Renal pelvis (tissue), 1 donor: ENCODE measurements at regions not wholly inside any gene's neighbourhood (a gene's known extent, or its start where the extent isn't known, plus 50 kb on each side); places are given as distances from the start of the nearest gene placed in this dataset.
"Not testable (repeated sequence)": the region's sequence is repeated elsewhere in the genome, so short reads cannot be mapped to it uniquely, and the experiment has no call there.

Experiments
- DNase-seq: peaks from one replicate; pipeline ENCODE4 v3.0.0-alpha.2; 2013

DNA sequence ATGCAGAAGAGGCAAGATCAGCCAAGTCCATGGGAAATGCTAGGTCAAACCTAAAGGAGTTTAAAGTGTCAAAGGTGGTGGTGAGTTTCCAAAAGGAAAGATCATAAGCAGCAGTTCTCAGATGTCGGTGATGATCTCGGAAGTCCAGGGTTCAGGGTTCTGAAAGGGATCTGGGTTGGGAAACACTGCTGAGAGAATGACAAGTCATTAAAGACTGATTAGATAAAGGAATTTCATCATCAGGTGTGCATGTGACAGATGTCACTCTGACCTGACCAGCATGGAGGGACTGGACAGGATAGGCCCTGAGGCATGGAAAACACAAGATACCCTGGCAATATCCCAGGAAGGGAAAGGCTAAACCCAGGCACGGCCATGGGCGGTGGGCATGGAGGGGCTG is 195.7 kb upstream of the TBL1X start:
- no peak for DNase-seq

DNA sequence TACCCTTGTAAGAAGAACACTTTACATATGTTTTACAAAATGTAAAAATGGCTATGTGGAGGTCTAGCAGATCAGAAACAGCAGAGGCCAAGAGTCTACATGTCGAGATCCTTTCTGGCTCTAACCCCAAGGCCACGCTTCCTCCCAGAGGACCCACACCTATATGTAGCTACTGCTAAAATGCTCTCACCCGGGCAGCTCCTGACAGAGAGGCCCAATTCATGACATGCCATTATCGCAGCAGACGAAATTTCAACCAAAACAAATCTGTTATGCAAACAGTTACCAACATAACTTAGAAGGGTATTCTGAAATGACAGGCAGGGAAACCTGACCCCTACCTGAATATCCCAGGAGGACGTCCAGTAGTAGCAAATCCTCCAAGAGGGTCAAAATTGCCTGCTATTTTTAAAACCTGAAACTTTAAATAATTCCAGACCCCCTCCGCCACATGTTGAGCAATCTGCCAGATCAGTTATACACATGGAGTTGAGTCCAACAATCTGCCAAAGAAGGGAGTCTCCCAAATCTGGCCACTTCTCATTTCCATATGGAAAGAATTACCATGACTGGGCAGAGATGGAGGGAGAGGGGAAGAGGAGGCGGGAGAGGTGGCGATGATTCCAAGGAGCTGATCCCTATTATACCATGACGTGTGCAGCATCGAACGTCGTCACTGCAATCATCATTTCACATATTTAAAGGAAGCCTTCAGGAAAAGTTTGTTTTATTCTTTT is 192.9 kb upstream of the TBL1X start:
- DNase-seq, result no peak

DNA sequence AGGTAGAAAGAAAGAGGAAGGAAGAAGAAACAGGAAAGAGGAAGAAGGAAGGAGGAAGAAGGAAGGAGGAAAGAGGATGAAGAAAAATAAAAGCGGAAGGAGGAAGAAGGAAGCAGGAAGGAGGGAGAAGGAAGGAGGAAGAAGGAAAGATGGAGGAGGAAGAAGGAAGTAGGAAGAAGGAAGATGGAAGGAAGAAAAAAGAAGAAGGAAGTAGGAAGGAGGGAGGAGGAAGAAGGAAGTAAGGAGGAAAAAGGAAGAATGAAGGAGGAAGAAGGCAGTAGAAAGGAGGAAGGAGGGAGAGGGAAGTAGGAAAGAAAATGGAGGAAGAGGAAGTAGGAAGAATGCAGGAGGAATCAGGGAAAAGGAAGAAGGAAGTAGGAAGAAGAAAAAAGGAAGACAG is 191.1 kb upstream of the TBL1X start:
- no peak for DNase-seq

DNA sequence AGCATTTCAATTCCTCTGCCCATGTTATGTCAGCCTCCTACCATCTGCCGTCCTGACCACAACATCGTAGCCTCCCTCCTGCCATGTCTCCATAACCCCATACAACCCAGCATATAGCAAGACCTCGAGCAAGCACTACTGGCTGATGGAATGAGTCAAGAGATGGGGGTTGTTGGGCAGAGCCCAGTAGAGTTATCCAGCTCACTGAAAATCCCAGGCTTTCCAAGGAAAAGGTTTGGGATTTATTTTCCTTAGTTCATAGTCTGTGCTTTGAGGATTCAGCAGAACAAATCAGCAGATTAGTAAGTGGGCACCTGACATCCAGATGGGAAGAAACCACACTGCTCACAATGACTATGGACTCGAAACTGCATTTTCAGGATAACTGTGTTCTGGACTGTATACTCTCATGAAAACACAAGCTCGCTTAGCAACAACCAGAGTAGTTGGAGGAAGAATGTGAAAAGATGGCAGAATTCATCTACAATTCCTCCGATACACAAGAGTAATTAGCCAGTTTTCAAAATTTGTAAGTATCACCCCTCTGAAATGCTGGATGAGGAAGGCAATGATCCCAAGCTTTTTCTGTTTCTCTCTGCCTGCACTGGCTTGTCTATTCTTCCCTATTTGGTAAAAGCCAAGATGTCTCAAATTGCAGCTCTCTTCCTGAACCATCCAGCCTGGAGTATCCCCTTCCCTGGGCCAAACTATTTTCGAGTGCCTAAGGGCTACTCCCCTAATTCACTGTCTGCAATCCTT is 186.2 kb upstream of the TBL1X start:
- DNase-seq, result no peak

DNA sequence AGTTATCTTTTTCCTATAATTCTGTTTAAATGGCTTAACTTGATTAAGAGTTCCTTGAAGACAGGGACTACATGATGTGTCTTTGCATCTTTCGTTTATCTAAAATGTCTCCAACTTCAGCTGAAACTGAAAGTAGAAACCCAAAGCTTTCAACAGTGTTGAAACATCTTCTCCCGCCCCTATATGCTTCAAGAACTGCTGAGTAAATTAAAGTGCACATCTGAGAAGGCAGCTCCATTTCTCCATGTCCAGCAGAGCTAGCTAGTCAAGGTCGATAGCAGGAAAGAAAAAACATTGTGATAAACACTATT is 185.7 kb upstream of the TBL1X start:
- DNase-seq, result peak; percentile 24

DNA sequence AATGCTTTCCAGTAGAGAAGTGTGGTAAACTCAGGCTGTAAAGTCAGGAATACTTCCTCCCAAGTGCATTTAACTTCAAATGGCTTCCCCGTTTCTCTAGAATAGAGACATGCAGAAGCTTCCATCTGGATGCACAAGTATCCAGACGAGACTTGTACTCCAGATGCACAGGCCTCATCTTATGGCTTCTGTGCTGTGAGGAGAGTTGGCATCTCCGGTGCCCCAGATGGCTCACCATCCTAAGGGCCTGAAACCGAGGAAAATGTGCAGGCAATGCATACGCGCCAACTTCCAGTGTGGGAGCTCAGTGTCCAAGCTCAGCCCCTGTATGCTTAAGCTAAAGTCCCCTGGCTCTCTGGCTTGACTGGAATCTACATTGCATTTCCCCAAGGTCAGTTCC is 184.0 kb upstream of the TBL1X start:
- no peak for DNase-seq

DNA sequence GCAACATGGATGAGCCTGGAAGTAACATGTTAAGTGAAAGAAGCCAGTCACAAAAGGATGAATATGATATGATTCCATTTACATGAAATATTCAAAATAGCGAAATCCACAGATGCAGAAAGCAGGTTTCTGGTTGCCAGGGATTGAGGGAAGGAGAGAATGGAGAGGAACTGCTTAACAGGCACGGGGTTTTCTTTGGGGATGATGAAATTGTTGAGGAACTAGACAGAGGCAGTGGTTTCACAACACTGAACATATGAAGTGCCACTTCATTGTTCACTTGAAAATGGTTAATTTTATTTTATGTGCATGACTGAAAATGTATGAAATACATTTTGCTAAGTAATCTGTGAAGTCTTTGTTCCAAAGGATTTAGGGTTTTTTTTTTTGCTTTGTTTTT is 182.5 kb upstream of the TBL1X start:
- DNase-seq, result no peak

DNA sequence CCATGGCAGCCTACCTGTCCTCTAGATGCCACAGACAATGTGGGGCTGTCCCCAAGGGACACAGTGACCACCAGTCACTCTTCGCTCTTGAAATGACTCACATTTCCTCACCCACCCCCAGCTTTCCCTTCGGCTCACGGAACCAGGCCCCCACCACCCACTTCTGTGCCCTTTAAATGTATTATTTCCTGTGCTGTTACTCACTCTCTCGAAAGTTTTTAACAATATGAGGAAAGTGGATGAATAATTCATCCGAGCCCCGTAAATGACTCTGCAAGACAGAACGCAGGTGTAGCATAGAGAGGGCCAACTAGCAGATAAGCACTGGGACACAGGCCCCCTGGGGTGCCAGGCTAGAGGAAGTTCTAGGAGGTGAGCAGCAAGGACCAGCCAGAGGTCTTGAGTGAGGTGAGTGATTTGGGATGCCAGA is 179.5 kb upstream of the TBL1X start:
- DNase-seq, result no peak

DNA sequence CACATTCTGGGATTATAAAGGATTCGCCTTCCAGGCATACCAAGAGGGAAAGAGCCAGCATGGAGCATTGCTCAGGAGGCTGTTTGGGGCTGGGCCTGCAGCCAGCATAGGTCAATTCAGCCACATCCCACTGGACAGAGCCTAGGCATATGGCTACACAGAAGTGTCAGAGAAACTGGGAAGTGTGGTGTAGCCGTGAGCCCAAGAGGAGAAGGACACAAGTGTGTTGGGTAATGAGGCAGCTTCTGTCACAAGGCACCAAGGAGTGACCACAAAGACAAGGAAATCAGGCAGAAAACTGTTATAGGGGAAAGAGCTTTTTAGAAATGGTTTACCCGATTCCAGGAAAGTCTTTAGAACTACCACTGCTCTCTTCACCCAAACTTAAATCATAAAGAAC is 178.6 kb upstream of the TBL1X start:
- no peak for DNase-seq

DNA sequence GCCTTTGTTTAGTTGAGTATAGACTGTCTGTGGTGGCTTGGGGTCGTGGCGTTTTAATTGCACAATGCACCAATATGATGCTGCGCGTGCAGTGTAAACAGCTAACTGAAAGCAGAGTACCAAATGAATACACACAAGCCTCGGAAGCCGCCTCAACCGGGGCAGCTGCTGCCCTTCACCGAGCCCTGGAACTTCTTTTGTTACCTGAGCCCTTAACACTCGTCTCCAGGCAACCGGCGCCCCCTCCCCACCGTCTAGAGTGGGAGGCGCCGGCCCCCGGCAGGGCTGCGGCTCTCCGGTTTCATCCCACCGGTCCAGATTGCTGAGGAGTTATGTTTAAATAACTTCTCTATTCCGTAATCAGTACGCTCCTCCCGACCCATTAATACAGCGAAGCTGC is 173.2 kb upstream of the TBL1X start:
- DNase-seq, result peak; percentile 63

DNA sequence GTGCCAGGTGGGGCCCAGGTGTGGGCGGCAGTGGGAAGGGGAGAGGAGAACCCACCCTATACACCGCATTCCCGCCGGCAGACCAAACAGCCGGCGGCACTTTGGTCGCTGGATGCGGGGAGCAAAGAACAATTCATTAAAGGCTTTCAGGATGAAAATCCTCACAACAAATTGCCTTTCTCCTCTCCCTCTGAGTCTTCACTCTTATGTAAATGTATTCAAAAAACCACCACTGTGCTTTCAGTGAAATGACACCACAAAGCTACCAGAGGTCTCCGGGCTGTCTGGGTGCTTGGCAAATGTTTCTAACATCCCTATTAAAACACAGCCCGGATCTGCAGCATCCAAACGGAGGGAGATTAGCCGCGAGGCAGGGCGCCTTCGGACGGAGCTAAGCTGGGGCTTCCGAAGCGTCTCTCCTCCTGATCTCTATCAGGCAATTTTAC is 171.8 kb upstream of the TBL1X start:
- DNase-seq, result no peak

DNA sequence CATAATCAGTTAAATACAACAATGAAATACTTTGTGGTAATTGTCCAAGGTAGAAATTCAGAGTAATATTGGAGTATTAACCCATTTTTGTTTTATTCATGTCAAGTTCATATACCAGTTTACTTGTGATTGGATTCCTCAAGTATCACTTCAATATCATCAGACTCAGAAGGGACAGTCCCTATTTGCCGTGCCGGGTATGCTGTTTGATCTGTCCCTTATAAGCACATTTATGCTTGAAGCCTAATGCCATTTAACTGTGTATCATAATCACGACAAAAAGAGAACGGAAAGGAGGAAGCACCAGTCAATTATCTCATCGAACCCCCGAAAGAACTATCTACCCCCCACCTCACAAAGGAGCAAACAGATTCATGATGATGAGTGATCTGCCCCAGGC is 171.0 kb upstream of the TBL1X start:
- no peak for DNase-seq

DNA sequence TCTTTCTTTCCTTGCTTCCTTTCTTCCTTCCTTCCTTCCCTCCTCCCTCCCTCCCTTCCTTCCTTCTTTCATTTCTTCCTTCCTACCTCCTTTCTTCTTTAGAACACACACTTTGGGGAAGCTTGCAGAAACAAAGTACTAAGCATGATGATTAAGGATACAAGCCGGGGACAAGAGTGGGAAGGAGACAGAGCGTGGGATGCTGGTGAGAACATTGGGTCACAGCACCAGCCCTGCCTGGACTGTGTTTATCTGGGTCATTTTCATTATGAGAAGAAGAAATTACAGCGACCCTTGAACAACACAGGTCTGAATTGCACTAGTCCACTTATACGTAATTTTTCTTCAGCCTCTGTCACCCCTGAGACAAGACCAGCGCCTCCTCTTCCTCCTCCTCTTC is 169.3 kb upstream of the TBL1X start:
- no peak for DNase-seq

DNA sequence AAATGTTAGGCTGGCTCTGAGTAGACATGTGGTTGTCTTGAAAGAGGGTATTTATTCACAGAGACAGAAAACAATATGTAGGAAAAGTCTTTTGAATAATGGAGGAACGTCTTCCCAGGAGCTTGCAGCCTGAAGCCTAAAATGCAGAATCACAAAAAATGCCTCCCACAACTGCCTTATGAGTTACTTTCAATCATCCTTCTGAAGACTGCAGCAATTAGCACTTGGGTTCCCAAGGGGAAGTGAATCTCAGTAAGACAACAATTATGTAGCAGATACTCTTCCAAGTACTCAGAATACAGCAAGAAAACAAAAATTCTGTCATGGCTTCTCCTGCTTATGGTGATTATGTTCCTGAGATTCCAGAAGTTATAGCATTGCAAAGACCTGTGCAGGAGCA is 166.6 kb upstream of the TBL1X start:
- DNase-seq, result no peak

DNA sequence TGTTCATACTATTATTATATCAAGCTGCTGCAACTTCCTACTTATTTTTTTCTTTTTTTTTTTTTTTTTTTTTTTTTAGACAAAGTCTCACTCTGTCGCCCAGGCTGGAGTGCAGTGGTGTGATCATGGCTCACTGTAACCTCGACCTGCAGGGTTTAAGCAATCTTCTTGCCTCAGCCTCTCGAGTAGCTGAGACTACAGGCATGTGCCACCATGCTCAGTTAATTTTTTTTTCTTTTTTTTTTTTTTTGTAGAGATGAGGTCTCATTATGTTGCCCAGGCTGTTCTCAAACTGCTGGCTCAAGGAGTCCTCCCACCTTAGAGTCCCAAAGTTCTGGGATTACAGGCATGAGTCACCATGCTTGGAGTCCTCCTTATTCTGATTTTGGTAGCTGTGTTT is 165.2 kb upstream of the TBL1X start:
- not testable (repeated sequence) for DNase-seq

DNA sequence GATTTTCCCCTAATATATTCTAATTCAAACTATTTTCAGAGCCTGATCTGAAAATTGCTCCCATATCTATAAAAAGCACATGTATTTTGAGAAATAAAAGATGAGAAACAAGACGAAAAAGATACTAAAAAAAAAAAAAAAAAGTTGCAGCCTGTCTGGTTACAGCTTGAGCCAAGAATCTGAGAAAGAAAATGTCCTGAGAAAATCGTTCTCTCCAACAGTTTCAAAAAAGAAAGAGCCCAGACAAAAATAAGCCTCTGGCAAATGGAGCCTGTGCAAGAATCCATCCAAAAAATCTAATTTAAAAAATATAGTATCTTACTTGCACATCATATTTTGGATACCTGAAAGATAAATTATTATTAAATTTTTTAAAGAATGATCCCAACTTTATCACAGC is 163.0 kb upstream of the TBL1X start:
- no peak for DNase-seq

DNA sequence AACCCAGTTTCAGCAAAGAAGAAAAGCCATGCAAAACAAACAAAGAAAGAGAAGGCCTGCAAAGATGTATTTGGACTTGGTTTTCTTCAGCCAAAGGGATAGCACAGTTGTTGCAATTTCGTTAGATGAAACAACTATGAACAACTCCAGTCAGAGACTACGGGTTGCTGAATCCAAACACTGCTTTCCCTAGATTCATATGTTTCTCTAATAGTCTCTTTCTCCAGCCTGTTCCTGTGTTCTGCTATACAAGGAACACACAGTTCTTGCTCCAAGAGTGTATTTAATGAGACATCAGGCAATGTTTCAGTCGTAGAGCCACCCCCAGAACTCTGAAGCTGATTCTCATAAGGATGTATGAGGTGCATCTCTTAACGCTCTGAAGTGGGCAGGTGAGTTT is 162.5 kb upstream of the TBL1X start:
- DNase-seq, result no peak

DNA sequence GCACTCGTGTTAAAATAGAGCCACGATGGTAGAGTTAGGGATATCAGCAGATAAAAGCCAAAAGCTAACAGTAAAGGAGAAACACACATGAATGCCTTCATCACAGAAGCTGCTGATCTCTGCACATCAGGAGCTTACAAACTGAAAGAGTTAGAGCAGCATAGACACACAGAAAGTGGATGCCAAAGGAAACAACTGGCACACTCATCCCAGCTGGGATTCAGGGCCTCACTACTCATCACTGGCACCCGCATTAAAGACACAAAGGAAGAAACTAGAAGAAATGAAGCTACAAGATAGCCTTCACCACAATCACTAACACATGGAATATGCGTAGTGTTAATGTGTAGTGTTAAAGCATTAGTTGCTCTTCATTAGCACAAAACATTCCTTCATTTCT is 156.4 kb upstream of the TBL1X start:
- DNase-seq, result no peak

DNA sequence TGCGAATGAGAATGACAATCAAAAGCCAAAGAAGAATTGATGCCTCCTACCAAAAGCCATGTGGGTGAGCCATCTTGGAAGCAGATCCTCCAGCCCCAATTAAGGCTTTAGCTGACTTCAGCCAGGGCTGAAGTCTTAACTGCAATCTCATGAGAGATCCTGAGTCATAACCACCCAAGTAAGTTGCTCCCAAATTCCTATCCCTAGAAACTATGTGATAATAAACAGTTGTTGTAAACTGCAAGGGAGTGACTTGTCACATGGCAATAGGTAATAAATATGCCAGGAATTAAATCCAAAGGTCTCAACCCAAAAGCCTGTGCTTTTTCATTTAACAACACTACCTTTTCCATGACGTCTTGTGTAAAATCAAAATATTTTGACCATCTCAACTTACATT is 154.2 kb upstream of the TBL1X start:
- DNase-seq, result no peak

DNA sequence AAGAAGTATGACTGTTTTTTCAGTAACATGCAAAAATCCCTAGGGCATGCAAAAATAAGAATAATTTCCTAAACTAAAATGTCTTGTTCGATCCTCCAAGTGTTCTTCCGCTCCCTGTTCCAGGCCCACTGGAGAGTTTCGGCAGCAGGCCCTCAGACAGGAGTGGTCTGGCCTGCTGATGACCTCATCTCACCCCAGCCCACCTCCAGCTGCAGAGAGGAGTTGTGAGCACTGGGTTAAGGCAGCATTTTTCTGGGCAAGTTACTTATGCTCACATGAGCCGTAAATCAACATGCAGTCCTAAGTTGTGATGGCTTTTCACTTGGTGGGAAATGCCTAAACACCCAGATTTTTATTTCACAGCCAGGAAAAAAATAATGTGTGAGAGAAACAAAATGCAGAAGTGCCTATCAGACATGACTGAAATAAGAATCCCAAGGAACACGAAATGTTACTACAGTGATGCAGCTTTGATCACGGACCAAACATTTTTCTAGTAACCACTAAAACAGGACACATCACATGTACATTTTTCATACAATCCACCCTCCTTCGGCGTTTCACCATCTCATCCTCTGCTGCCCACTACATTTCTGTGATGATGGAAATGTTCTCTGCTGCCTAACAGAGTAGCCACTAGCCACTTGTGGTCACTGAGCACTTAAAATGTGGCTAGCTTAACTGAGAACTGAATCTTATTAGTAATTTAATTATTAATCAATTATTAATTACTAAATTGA is 153.3 kb upstream of the TBL1X start:
- no peak for DNase-seq

DNA sequence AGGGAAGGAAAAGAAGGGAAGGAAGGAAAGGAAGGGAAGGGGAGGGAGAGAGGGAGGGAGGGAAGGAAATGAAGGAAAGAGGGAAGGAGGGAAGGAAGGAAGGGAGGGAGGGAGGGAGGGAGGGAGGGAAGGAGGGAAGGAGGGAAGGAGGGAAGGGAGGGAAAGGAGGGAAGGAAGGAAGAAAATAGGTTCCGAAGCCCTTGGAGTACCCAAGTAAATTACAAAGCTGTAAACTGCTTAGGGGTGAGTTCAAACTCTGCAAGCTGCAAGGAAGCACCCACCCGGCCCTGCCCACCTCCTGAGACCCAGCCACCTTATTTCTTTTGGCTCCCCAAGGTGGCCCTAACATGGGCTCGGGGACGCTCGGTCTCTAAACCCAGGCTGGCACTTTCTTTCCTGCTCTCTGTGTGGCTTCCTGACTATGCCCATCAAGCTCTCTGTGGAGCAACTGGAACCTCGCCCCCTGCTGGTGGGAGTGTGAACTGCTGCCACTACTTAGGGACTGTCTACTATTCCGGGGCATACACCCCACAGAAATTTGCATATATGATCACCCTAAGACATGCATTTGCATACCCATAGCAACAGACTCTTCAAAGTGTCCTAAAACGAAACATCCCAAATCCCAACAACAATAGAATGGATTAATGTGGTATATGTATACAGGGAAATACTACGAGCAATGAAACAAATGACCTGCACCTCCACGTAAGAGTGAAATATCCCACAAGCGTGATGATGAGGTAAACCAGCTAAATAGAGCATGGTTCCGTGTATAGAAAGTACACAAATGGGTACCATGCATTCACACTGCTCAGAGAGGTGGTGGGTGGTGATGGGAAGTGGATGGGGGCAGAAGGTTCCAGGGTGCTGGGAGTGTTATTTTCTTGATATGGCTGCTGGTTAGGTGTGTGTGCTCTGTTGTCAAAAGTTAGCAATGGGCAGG is 151.7 kb upstream of the TBL1X start:
- DNase-seq, result no peak

DNA sequence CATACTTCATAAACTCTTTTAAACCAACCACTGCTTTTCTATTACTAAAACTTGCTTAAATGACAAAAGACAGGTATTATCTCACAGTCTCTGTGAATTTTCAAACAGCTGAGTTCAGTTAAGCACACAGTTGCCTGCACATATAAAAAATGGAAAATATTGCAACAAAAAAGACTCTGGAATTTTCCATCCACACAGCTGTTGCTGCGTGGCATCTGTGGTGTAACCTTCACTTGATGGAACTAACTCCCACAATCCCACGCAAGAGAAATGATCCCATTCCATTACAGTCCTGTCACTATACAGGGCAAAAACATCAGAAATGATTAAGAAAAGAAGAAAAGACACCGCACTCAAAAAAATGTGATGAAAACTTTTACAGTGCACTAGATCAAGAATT is 149.8 kb upstream of the TBL1X start:
- DNase-seq, result no peak
